Keratinocyte (primary cell): ENCODE measurements at regions not wholly inside any gene's neighbourhood (a gene's known extent, or its start where the extent isn't known, plus 50 kb on each side); places are given as distances from the start of the nearest gene placed in this dataset.

Experiments
- DNase-seq: peaks from one replicate; pipeline ENCODE4 v3.0.0-alpha.2; 2011; ENCODE audit warnings: low read depth, missing footprints, low spot score
- FAIRE-seq: peaks from 2 replicates; lab custom pipeline; 2011; peaks lifted over from hg19 to GRCh38; lab: Jason Lieb, UNC
- H2AFZ ChIP-seq: 2 replicates; pipeline ENCODE4 v1.6.0; 2012; ENCODE audit warnings: low read length, control low read depth, inconsistent platforms; ENCODE audit not compliant: control insufficient read depth
- H3K27ac ChIP-seq: 2 replicates; pipeline ENCODE4 v1.5.1; 2011; ENCODE audit warnings: low read length; ENCODE audit not compliant: control insufficient read depth, insufficient read depth
- H3K27me3 ChIP-seq: 3 replicates; pipeline ENCODE4 v1.6.0; 2011; ENCODE audit warnings: low read length; ENCODE audit not compliant: control insufficient read depth, insufficient read depth; ENCODE audit errors: extremely low read depth
- H3K36me3 ChIP-seq, 2 experiments: 2 replicates in 1 of 2; 3 replicates in 1 of 2; pipeline ENCODE4 v1.5.1; 2011; ENCODE audit warnings: low read length in 2 of 2, mild to moderate bottlenecking in 1 of 2; ENCODE audit not compliant: control insufficient read depth in 2 of 2, insufficient read depth in 2 of 2; ENCODE audit errors: extremely low read depth in 1 of 2
- H3K4me1 ChIP-seq: 3 replicates; pipeline ENCODE4 v1.5.1; 2011; ENCODE audit warnings: low read length; ENCODE audit not compliant: control insufficient read depth, insufficient read depth; ENCODE audit errors: extremely low read depth
- H3K4me2 ChIP-seq: 3 replicates; pipeline ENCODE4 v1.6.0; 2011; ENCODE audit warnings: low read depth, low read length; ENCODE audit not compliant: control insufficient read depth, insufficient read depth; ENCODE audit errors: extremely low read depth
- H3K4me3 ChIP-seq, 3 experiments: fragments of 200-600 bp in 1 of 3; sonication (generic) in 1 of 3; 2 replicates in 2 of 3; 3 replicates in 1 of 3; pipeline ENCODE4 v1.5.1; 2011 to 2016; ENCODE audit warnings: low read length in 3 of 3, mild to moderate bottlenecking in 3 of 3, control low read depth in 2 of 3, inconsistent platforms in 1 of 3, low read depth in 1 of 3, mixed read lengths in 1 of 3, mixed run types in 1 of 3, moderate library complexity in 1 of 3; ENCODE audit not compliant: control insufficient read depth in 2 of 3, insufficient read depth in 2 of 3; ENCODE audit errors: extremely low read depth in 1 of 3
- H3K79me2 ChIP-seq: 2 replicates; pipeline ENCODE4 v1.6.0; 2012; ENCODE audit warnings: low read length; ENCODE audit not compliant: control insufficient read depth, insufficient read depth
- H3K9ac ChIP-seq: 3 replicates; pipeline ENCODE4 v1.6.0; 2011; ENCODE audit warnings: low read length; ENCODE audit not compliant: control insufficient read depth, insufficient read depth; ENCODE audit errors: extremely low read depth
- H3K9me1 ChIP-seq: 3 replicates; pipeline ENCODE4 v1.6.0; 2011; ENCODE audit warnings: low read length; ENCODE audit not compliant: control insufficient read depth, insufficient read depth; ENCODE audit errors: extremely low read depth
- H3K9me3 ChIP-seq: 2 replicates; pipeline ENCODE4 v1.5.1; 2012; ENCODE audit warnings: low read depth, low read length; ENCODE audit not compliant: control insufficient read depth
- H4K20me1 ChIP-seq: 3 replicates; pipeline ENCODE4 v1.6.0; 2011; ENCODE audit warnings: low read length; ENCODE audit not compliant: control insufficient read depth, insufficient read depth; ENCODE audit errors: extremely low read depth
- EZH2 ChIP-seq: IDR thresholded peaks from one replicate; pipeline ENCODE4 v1.6.1; 2012; ENCODE audit warnings: inconsistent platforms, mild to moderate bottlenecking, low read length, moderate library complexity
- dilution Hi-C: fragments of 300-500 bp; cut with MboI; formaldehyde crosslinking; loops from one replicate; pipeline ENCODE4 v1.7.0; 2020; ENCODE audit warnings: low sequenced_read_pairs; ENCODE audit not compliant: extremely low pct_ligation_motif_present
- TF ChIP-seq, protein P1 (sequence below), 3 experiments: IDR thresholded peaks in 1 of 3; conservative IDR thresholded peaks in 1 of 3; optimal IDR thresholded peaks in 1 of 3; 2 replicates in 2 of 3; 3 replicates in 1 of 3; pipeline versions ENCODE3 to v1.5.1; 2011; ENCODE audit warnings: low read length in 3 of 3, mild to moderate bottlenecking in 3 of 3, moderate library complexity in 2 of 3, control low read depth in 1 of 3, inconsistent platforms in 1 of 3; ENCODE audit not compliant: insufficient read depth in 2 of 3; ENCODE audit errors: extremely low read depth in 1 of 3

DNA sequence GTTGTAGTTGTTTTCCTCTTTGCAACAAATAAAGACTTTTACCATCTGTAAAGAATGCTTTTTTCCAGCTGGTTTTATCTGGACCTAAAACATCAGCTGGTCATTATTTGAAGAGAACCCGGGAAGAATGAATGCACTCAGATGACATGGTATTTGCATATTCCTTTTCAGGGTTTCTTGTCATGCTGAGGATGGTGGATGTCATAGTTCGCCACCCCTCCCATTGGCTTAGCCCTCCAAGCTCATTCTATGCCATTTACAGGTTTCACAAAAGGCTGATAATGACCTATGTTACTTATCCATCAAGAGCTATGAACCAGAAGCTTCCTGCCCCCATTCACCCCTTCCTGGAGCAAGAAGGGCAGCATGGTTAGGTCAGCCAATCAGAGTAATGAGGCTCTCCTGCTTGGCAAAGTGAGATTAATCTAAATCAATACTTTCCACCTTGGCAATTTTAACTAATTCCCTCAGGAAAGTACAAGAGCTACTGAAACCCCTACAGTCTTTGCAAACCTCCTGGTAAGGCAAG lies 440.5 kb upstream of the TLE4 start:
- FAIRE-seq (no peak), DNase-seq (no peak)
- Histone ChIP-seq H3K27ac (no peak overlapping the region), H3K36me3 (no peaks in the 10 kb centered on the region), H3K79me2 (no peaks in the 10 kb centered on the region), H3K4me2 (no peak overlapping the region), H3K9me1 (no peaks in the 10 kb centered on the region), H2AFZ (no peak overlapping the region), H3K9me3 (no peaks in the 10 kb centered on the region), H3K27me3 (no peaks in the 10 kb centered on the region), H3K4me3 (no peak overlapping the region), H4K20me1 (no peaks in the 10 kb centered on the region), H3K9ac (no peak overlapping the region), H3K4me1 (no peaks in the 10 kb centered on the region)
- dilution Hi-C loops, result no loop called here
- TF ChIP-seq, protein P1, sequence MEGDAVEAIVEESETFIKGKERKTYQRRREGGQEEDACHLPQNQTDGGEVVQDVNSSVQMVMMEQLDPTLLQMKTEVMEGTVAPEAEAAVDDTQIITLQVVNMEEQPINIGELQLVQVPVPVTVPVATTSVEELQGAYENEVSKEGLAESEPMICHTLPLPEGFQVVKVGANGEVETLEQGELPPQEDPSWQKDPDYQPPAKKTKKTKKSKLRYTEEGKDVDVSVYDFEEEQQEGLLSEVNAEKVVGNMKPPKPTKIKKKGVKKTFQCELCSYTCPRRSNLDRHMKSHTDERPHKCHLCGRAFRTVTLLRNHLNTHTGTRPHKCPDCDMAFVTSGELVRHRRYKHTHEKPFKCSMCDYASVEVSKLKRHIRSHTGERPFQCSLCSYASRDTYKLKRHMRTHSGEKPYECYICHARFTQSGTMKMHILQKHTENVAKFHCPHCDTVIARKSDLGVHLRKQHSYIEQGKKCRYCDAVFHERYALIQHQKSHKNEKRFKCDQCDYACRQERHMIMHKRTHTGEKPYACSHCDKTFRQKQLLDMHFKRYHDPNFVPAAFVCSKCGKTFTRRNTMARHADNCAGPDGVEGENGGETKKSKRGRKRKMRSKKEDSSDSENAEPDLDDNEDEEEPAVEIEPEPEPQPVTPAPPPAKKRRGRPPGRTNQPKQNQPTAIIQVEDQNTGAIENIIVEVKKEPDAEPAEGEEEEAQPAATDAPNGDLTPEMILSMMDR (optimal IDR thresholded peaks at IDR 0.05 in 1 of 3, IDR thresholded peaks at IDR 0.05 in 1 of 3, conservative IDR thresholded peaks at IDR 0.05 in 1 of 3; ENCODE audit: extremely low read depth in 1 of 3, insufficient read depth in 2 of 3, low read length in 3 of 3), result no peak
- TF ChIP-seq EZH2, result no peak

DNA sequence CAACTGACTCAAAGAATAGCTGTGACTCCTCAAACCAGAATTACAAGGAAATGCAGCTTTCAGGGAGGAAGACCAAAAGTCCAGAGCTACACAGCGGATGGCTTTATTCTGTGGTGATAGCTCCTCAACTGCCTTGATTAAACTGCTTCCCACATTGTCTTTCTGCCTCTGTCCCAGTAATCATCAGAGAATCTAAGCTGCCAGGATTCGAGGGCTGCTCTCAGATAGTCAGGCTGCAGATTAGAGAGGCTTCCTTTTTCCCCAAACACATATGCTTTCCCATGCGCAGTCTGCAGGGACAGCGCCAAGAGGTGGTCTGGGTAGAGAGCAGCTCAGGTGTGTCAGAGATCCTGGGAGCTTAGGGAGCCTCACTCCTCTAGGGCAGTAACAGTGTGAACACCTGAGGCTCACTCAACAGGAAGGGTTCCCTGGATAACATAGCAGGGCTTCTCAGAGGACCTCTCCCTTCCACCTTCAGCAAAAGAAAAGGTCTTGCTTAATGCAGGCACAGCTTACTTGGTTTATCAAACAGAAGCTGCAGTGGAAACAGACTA lies 439.9 kb upstream of the TLE4 start:
- Histone ChIP-seq H3K36me3 (no peaks in the 10 kb centered on the region), H4K20me1 (no peaks in the 10 kb centered on the region), H3K4me3 (no peak overlapping the region), H3K9me1 (no peaks in the 10 kb centered on the region), H3K9ac (no peak overlapping the region), H3K9me3 (no peaks in the 10 kb centered on the region), H3K27me3 (no peaks in the 10 kb centered on the region), H3K4me2 (no peak overlapping the region), H2AFZ (no peak overlapping the region), H3K79me2 (no peaks in the 10 kb centered on the region), H3K27ac (no peak overlapping the region), H3K4me1 (no peaks in the 10 kb centered on the region)
- DNase-seq (no peak), FAIRE-seq (no peak)
- dilution Hi-C loops, result no loop called here
- no peak for TF ChIP-seq EZH2
- TF ChIP-seq, protein P1 (optimal IDR thresholded peaks at IDR 0.05 in 1 of 3, IDR thresholded peaks at IDR 0.05 in 1 of 3, conservative IDR thresholded peaks at IDR 0.05 in 1 of 3; ENCODE audit: extremely low read depth in 1 of 3, insufficient read depth in 2 of 3, low read length in 3 of 3), result no peak
